HCT116 (cell line): ENCODE measurements at regions not wholly inside any gene's neighbourhood (a gene's known extent, or its start where the extent isn't known, plus 50 kb on each side); places are given as distances from the start of the nearest gene placed in this dataset.
A peak's percentile ranks its signal among the peaks of the same experiment; 100 is the strongest.
"Not testable (repeated sequence)": the region's sequence is repeated elsewhere in the genome, so short reads cannot be mapped to it uniquely, and the experiment has no call there.

Experiments
- ATAC-seq: fragments of 200-7000 bp; cut with Tn5 transposase; 2 replicates; pipeline ENCODE4 v1.9.1; 2020; ENCODE audit warnings: mild to moderate bottlenecking, moderate library complexity
- BruUV-seq: library from RNA; stranded (reverse); fragments of 400-500 nt; replicated peaks from 2 replicates; lab custom pipeline; 2021; lab: Mats Ljungman, UMichigan
- CTCF ChIA-PET: fragments of 300-600 bp; sonication (Branson Sonifier 250); formaldehyde crosslinking; loops from one replicate; lab custom pipeline; 2021; ENCODE audit warnings: antibody characterized with exemption; lab: Charles Lee
- POLR2A ChIA-PET: fragments of 300-600, 350-600 bp; sonication (Branson Sonifier 250); formaldehyde crosslinking; loops from one replicate; lab custom pipeline; 2021; ENCODE audit warnings: antibody characterized with exemption; lab: Charles Lee
- RAD21 ChIA-PET, 2 experiments: fragments of 300-600 bp; sonication (Branson Sonifier 250); formaldehyde crosslinking; loops; one replicate each; lab custom pipeline; 2023; ENCODE audit warnings: low total read pairs in 2 of 2; ENCODE audit not compliant: uncharacterized antibody in 2 of 2, unreplicated experiment in 2 of 2, low non-redundant PET in 1 of 2; lab: Charles Lee
- DNase-seq: peaks from one replicate; pipeline ENCODE4 v3.0.0-alpha.2; 2010; ENCODE audit warnings: low read depth, low spot score
- H2AFZ ChIP-seq: fragments of 200-600 bp; shearing (Covaris generic), sonication (generic); 2 replicates; pipeline ENCODE4 v1.6.1; 2017; ENCODE audit warnings: low read depth, mixed run types, mixed read lengths, antibody characterized with exemption, low read length; ENCODE audit not compliant: poor library complexity, severe bottlenecking
- H3K27ac ChIP-seq: 2 replicates; pipeline ENCODE4 v1.5.1; 2012; ENCODE audit warnings: low read depth, low read length
- H3K27me3 ChIP-seq: fragments of 200-600 bp; sonication (generic); 2 replicates; pipeline ENCODE4 v1.6.1; 2016; ENCODE audit warnings: mixed run types, low read length, mixed read lengths; ENCODE audit not compliant: insufficient read depth
- H3K36me3 ChIP-seq, 2 experiments: fragments of 200-500 bp in 1 of 2; fragments of 200-600 bp in 1 of 2; sonication (Bioruptor generic) in 1 of 2; sonication (generic) in 1 of 2; 2 replicates each; pipeline versions ENCODE4 v1.5.1 to v1.6.1; 2014 to 2016; ENCODE audit warnings: low read length in 2 of 2, inconsistent platforms in 1 of 2, mixed read lengths in 1 of 2, mixed run types in 1 of 2; ENCODE audit not compliant: insufficient read depth in 2 of 2, control insufficient read depth in 1 of 2
- H3K4me1 ChIP-seq, 2 experiments: fragments of 200-600 bp in 1 of 2; sonication (generic) in 1 of 2; 2 replicates each; pipeline versions ENCODE4 v1.5.1 to v1.6.1; 2012 to 2017; ENCODE audit warnings: low read length in 2 of 2, inconsistent platforms in 1 of 2, mild to moderate bottlenecking in 1 of 2, mixed read lengths in 1 of 2, mixed run types in 1 of 2, moderate library complexity in 1 of 2; ENCODE audit not compliant: insufficient read depth in 2 of 2, control insufficient read depth in 1 of 2
- H3K4me2 ChIP-seq: fragments of 200-600 bp; sonication (generic); 2 replicates; pipeline ENCODE4 v1.6.1; 2017; ENCODE audit warnings: mixed run types, low read length, mixed read lengths
- H3K4me3 ChIP-seq, 2 experiments: fragments of 200-600 bp in 1 of 2; sonication (generic) in 1 of 2; replicated peaks in 1 of 2; 2 replicates each; pipeline ENCODE4 v1.5.1; 2011 to 2016; ENCODE audit warnings: low read length in 2 of 2, control low read depth in 1 of 2, low read depth in 1 of 2, mild to moderate bottlenecking in 1 of 2, mixed read lengths in 1 of 2, mixed run types in 1 of 2
- H3K79me2 ChIP-seq: fragments of 200-600 bp; sonication (generic); 2 replicates; pipeline ENCODE4 v1.6.1; 2017; ENCODE audit warnings: mild to moderate bottlenecking, mixed run types, low read length, moderate library complexity, mixed read lengths; ENCODE audit not compliant: insufficient read depth
- H3K9ac ChIP-seq: fragments of 200-600 bp; sonication (generic); 2 replicates; pipeline ENCODE4 v1.6.1; 2016; ENCODE audit warnings: low read length, mixed read lengths
- H3K9me2 ChIP-seq: fragments of 200-600 bp; sonication (generic), shearing (Covaris generic); 2 replicates; pipeline ENCODE4 v1.6.1; 2017; ENCODE audit warnings: mixed run types, mild to moderate bottlenecking, moderate library complexity; ENCODE audit not compliant: insufficient read depth
- H3K9me3 ChIP-seq, 2 experiments: fragments of 200-500 bp in 1 of 2; fragments of 200-600 bp in 1 of 2; sonication (Bioruptor generic) in 1 of 2; sonication (generic) in 1 of 2; 2 replicates each; pipeline ENCODE4 v1.6.1; 2014 to 2017; ENCODE audit warnings: low read length in 2 of 2, mixed read lengths in 2 of 2, inconsistent platforms in 1 of 2, low read depth in 1 of 2, mild to moderate bottlenecking in 1 of 2, mixed run types in 1 of 2, moderate library complexity in 1 of 2; ENCODE audit not compliant: control insufficient read depth in 1 of 2, insufficient read depth in 1 of 2
- H4K20me1 ChIP-seq: fragments of 200-600 bp; sonication (generic), shearing (Covaris generic); 2 replicates; pipeline ENCODE4 v1.6.1; 2017; ENCODE audit warnings: mixed run types, mild to moderate bottlenecking, moderate library complexity; ENCODE audit not compliant: insufficient read depth
- CBX3 ChIP-seq: IDR thresholded peaks from 2 replicates; pipeline ENCODE4 v1.6.1; 2012; ENCODE audit warnings: low read depth
- EZH2 ChIP-seq: fragments of 200-600 bp; sonication (generic); IDR thresholded peaks from 2 replicates; pipeline ENCODE4 v1.6.1; 2017; ENCODE audit warnings: antibody characterized with exemption, mixed run types
- FOSL1 ChIP-seq: IDR thresholded peaks from 2 replicates; pipeline ENCODE4 v1.6.1; 2012; ENCODE audit warnings: low read depth
- JUND ChIP-seq: IDR thresholded peaks from 2 replicates; pipeline ENCODE4 v1.6.1; 2012
- POLR2A ChIP-seq: IDR thresholded peaks from 2 replicates; pipeline ENCODE4 v1.7.0; 2011; ENCODE audit warnings: borderline replicate concordance; ENCODE audit not compliant: insufficient read depth, insufficient read length; ENCODE audit errors: extremely low read depth
- SP1 ChIP-seq: IDR thresholded peaks from 2 replicates; pipeline ENCODE4 v1.6.1; 2012; ENCODE audit warnings: low read depth
- ZBTB33 ChIP-seq: IDR thresholded peaks from 2 replicates; pipeline ENCODE4 v1.6.1; 2011; ENCODE audit warnings: mild to moderate bottlenecking, low read length, moderate library complexity; ENCODE audit not compliant: insufficient replicate concordance; ENCODE audit errors: extremely low read depth
- intact Hi-C: fragments of 100-400 bp; cut with micrococcal nuclease; formaldehyde crosslinking; loops from 2 replicates; pipeline ENCODE4 v1.10.0; 2022
- TF ChIP-seq, protein P1 (sequence below): IDR thresholded peaks from 2 replicates; pipeline ENCODE4 v1.6.1; 2012; ENCODE audit warnings: low read depth
- TF ChIP-seq, protein P2 (sequence below): IDR thresholded peaks from 2 replicates; pipeline ENCODE4 v1.6.1; 2012
- TF ChIP-seq, protein P3 (sequence below), 3 experiments: fragments of 200-600 bp in 1 of 3; sonication (generic) in 1 of 3; IDR thresholded peaks in 2 of 3; conservative IDR thresholded peaks in 1 of 3; 2 replicates each; pipeline ENCODE4 v1.5.1; 2012 to 2017; ENCODE audit warnings: low read depth in 2 of 3, low read length in 2 of 3, antibody characterized with exemption in 1 of 3, borderline replicate concordance in 1 of 3, control low read depth in 1 of 3, mild to moderate bottlenecking in 1 of 3, mixed read lengths in 1 of 3, mixed run types in 1 of 3, moderate library complexity in 1 of 3; ENCODE audit not compliant: insufficient read depth in 1 of 3

- TF ChIP-seq, protein P1, sequence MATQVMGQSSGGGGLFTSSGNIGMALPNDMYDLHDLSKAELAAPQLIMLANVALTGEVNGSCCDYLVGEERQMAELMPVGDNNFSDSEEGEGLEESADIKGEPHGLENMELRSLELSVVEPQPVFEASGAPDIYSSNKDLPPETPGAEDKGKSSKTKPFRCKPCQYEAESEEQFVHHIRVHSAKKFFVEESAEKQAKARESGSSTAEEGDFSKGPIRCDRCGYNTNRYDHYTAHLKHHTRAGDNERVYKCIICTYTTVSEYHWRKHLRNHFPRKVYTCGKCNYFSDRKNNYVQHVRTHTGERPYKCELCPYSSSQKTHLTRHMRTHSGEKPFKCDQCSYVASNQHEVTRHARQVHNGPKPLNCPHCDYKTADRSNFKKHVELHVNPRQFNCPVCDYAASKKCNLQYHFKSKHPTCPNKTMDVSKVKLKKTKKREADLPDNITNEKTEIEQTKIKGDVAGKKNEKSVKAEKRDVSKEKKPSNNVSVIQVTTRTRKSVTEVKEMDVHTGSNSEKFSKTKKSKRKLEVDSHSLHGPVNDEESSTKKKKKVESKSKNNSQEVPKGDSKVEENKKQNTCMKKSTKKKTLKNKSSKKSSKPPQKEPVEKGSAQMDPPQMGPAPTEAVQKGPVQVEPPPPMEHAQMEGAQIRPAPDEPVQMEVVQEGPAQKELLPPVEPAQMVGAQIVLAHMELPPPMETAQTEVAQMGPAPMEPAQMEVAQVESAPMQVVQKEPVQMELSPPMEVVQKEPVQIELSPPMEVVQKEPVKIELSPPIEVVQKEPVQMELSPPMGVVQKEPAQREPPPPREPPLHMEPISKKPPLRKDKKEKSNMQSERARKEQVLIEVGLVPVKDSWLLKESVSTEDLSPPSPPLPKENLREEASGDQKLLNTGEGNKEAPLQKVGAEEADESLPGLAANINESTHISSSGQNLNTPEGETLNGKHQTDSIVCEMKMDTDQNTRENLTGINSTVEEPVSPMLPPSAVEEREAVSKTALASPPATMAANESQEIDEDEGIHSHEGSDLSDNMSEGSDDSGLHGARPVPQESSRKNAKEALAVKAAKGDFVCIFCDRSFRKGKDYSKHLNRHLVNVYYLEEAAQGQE = no peak
- TF ChIP-seq EZH2 (no peak), SP1 (no peak), JUND (no peak), POLR2A (peak; percentile 46), CBX3 (no peak; the same call in 1 of the 2 replicates), ZBTB33 (no peak), FOSL1 (no peak)
- TF ChIP-seq, protein P2, sequence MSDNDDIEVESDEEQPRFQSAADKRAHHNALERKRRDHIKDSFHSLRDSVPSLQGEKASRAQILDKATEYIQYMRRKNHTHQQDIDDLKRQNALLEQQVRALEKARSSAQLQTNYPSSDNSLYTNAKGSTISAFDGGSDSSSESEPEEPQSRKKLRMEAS = peak; percentile 80
- TF ChIP-seq, protein P3, sequence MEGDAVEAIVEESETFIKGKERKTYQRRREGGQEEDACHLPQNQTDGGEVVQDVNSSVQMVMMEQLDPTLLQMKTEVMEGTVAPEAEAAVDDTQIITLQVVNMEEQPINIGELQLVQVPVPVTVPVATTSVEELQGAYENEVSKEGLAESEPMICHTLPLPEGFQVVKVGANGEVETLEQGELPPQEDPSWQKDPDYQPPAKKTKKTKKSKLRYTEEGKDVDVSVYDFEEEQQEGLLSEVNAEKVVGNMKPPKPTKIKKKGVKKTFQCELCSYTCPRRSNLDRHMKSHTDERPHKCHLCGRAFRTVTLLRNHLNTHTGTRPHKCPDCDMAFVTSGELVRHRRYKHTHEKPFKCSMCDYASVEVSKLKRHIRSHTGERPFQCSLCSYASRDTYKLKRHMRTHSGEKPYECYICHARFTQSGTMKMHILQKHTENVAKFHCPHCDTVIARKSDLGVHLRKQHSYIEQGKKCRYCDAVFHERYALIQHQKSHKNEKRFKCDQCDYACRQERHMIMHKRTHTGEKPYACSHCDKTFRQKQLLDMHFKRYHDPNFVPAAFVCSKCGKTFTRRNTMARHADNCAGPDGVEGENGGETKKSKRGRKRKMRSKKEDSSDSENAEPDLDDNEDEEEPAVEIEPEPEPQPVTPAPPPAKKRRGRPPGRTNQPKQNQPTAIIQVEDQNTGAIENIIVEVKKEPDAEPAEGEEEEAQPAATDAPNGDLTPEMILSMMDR (IDR thresholded peaks at IDR 0.05 in 2 of 3, conservative IDR thresholded peaks at IDR 0.05 in 1 of 3; ENCODE audit: borderline replicate concordance in 1 of 3, insufficient read depth in 1 of 3, low read depth in 2 of 3, low read length in 2 of 3) = 0 out of 6 replicates have a peak, but pooled peaks of 1 of the 3 experiments have one; percentile 8
These were observed 218.2 kb downstream of the OR2B2 start (continued) for GRCh38 chr6:27693766-27694546.

DNA sequence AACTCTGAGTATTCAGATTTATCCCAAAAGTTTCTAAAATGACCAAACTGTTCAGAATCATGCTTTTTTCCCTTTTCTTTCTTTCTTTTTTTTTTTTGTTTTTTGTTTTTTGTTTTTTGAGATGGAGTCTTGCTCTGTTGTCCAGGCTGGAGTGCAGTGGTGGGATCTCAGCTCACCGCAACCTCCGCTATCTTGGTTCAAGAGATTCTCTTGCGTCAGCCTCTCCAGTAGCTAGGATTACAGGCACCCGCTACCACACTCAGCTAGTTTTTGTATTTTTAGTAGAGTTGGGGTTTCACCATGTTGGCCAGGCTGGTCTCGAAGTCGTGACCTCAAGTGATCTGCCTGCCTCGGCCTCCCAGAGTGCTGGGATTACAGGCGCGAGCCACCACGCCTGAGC, 219.2 kb upstream of the ZNF184 start:
- POLR2A ChIA-PET = interaction anchor here (1.6 kb wide), 1 partner anchor 60 kb away, joined by 5 read pairs; no protein-coding TSS in a partner anchor
- not testable (repeated sequence) for ATAC-seq

More for the DNA sequence above, 219.2 kb upstream of the ZNF184 start:
- H2AFZ ChIP-seq, H3K4me2 ChIP-seq, H3K36me3 ChIP-seq, H3K27me3 ChIP-seq, H3K9me3 ChIP-seq, DNase-seq, RAD21 ChIA-PET, H3K4me3 ChIP-seq, H4K20me1 ChIP-seq, H3K9me2 ChIP-seq, H3K9ac ChIP-seq, CTCF ChIA-PET, BruUV-seq: not testable (repeated sequence)
- H3K27ac ChIP-seq = peak overlapping the region; percentile 99
- H3K79me2 ChIP-seq = peaks cover 31% of the 10 kb centered on the region
- H3K4me1 ChIP-seq = peaks cover 7 to 33% of the 10 kb centered on the region in 2 experiments
- intact Hi-C loops = loop anchor here (5.0 kb wide), 1 partner anchor 505 kb away; no protein-coding TSS in a partner anchor
